SK-N-SH treated with all-trans-retinoic acid at 6 μM for 48 hours (cell line): ENCODE measurements at regions not wholly inside any gene's neighbourhood (a gene's known extent, or its start where the extent isn't known, plus 50 kb on each side); places are given as distances from the start of the nearest gene placed in this dataset.

Source experiments
- ARNTL ChIP-seq: fragments of 450-650 bp; formaldehyde crosslinking; IDR thresholded peaks from 2 replicates; pipeline ENCODE4 v1.5.0; 2020; ENCODE audit warnings: low read depth, mild to moderate bottlenecking, moderate library complexity, borderline replicate concordance
- CREB5 ChIP-seq: fragments of 250-450 bp; sonication (Bioruptor Pico); IDR thresholded peaks from 2 replicates; pipeline ENCODE4 v1.5.1; 2020; ENCODE audit warnings: low read depth, mild to moderate bottlenecking, moderate library complexity
- CSDC2 ChIP-seq: fragments of 250-450 bp; sonication (Bioruptor Pico); IDR thresholded peaks from 2 replicates; pipeline ENCODE4 v1.5.0; 2020; ENCODE audit warnings: mild to moderate bottlenecking, moderate library complexity
- ESRRG ChIP-seq: fragments of 250-450 bp; sonication (Bioruptor Pico); IDR thresholded peaks from 2 replicates; pipeline ENCODE4 v1.6.1; 2021; ENCODE audit warnings: mild to moderate bottlenecking
- GLIS3 ChIP-seq: fragments of 250-450 bp; sonication (Bioruptor Pico); IDR thresholded peaks from 2 replicates; pipeline ENCODE4 v1.5.0; 2020; ENCODE audit warnings: mild to moderate bottlenecking, moderate library complexity
- OSR1 ChIP-seq: fragments of 250-450 bp; sonication (Bioruptor Pico); IDR thresholded peaks from 2 replicates; pipeline ENCODE4 v1.8.0; 2022; ENCODE audit warnings: moderate library complexity, mild to moderate bottlenecking, inconsistent platforms
- POU6F1 ChIP-seq: fragments of 250-450 bp; sonication (Bioruptor Pico); IDR thresholded peaks from 2 replicates; pipeline ENCODE4 v1.8.0; 2021; ENCODE audit warnings: low read depth, mild to moderate bottlenecking, moderate library complexity, borderline replicate concordance
- RARB ChIP-seq: fragments of 250-450 bp; sonication (Bioruptor Pico); IDR thresholded peaks from 2 replicates; pipeline ENCODE4 v1.8.0; 2021; ENCODE audit warnings: mild to moderate bottlenecking, moderate library complexity
- TOX ChIP-seq: fragments of 250-450 bp; sonication (Bioruptor Pico); IDR thresholded peaks from 2 replicates; pipeline ENCODE4 v1.8.0; 2021; ENCODE audit warnings: mild to moderate bottlenecking, moderate library complexity, borderline replicate concordance
- TSHZ2 ChIP-seq: fragments of 250-450 bp; sonication (Bioruptor Pico); IDR thresholded peaks from 2 replicates; pipeline ENCODE4 v1.5.0; 2020; ENCODE audit warnings: mild to moderate bottlenecking, moderate library complexity
- ZFP3 ChIP-seq: fragments of 250-450 bp; sonication (Bioruptor Pico); IDR thresholded peaks from 2 replicates; pipeline ENCODE4 v1.5.0; 2020; ENCODE audit warnings: mild to moderate bottlenecking, moderate library complexity
- ZFP30 ChIP-seq: fragments of 450-650 bp; formaldehyde crosslinking; IDR thresholded peaks from 2 replicates; pipeline ENCODE4 v1.5.0; 2022; ENCODE audit warnings: mild to moderate bottlenecking, moderate library complexity
- ZNF565 ChIP-seq: fragments of 450-650 bp; formaldehyde crosslinking; conservative IDR thresholded peaks from 2 replicates; pipeline ENCODE4 v1.5.0; 2020; ENCODE audit warnings: low read depth, mild to moderate bottlenecking, moderate library complexity

- TF ChIP-seq ARNTL (CRISPR knock-in tag) (no peak), TSHZ2 (no peak), OSR1 (no peak), ZNF565 (CRISPR knock-in tag) (no peak), CSDC2 (CRISPR knock-in tag) (no peak), ZFP30 (no peak), CREB5 (CRISPR knock-in tag) (no peak), GLIS3 (CRISPR knock-in tag) (no peak), ZFP3 (CRISPR knock-in tag) (no peak), TOX (no peak), POU6F1 (CRISPR knock-in tag) (no peak), ESRRG (CRISPR knock-in tag) (no peak), RARB (CRISPR knock-in tag) (no peak)
These were observed 70.5 kb upstream of the NT5C1B start for GRCh38 chr2:18659915-18660314.
